Kidney (tissue), 13 donors: ENCODE measurements at regions not wholly inside any gene's neighbourhood (a gene's known extent, or its start where the extent isn't known, plus 50 kb on each side); places are given as distances from the start of the nearest gene placed in this dataset.
A peak's percentile ranks its signal among the peaks of the same experiment; 100 is the strongest.

ENCODE experiments used
- DNase-seq, 5 donors: peaks; one replicate each; pipeline ENCODE4 v3.0.0-alpha.2; 2013 to 2020
- FAIRE-seq: peaks from 2 replicates; lab custom pipeline; 2012; peaks lifted over from hg19 to GRCh38; lab: Jason Lieb, UNC
- H3K27ac ChIP-seq, 2 donors: one replicate each; pipeline ENCODE4 v1.7.0; 2013; ENCODE audit warnings: low read depth in 2 of 2, low read length in 2 of 2, inconsistent platforms in 1 of 2
- H3K27me3 ChIP-seq: one replicate; pipeline ENCODE4 v1.7.1; 2013; ENCODE audit warnings: low read length, inconsistent platforms; ENCODE audit not compliant: control insufficient read depth, insufficient read depth
- H3K36me3 ChIP-seq, 3 donors: one replicate each; pipeline versions ENCODE4 v1.7.0 to v1.7.1; 2013; ENCODE audit warnings: low read length in 3 of 3, control low read depth in 1 of 3, inconsistent platforms in 1 of 3; ENCODE audit not compliant: insufficient read depth in 3 of 3, control insufficient read depth in 2 of 3
- H3K4me1 ChIP-seq, 3 donors: one replicate each; pipeline versions ENCODE4 v1.7.0 to v1.7.1; 2013; ENCODE audit warnings: low read length in 3 of 3, inconsistent platforms in 1 of 3, low read depth in 1 of 3; ENCODE audit not compliant: control insufficient read depth in 2 of 3, insufficient read depth in 2 of 3
- H3K4me3 ChIP-seq, 3 donors: one replicate each; pipeline versions ENCODE4 v1.7.0 to v1.8.1; 2013; ENCODE audit warnings: low read length in 3 of 3, control low read depth in 1 of 3, inconsistent platforms in 1 of 3
- H3K9ac ChIP-seq, 3 donors: one replicate each; pipeline versions ENCODE4 v1.7.0 to v1.7.1; 2013; ENCODE audit warnings: low read length in 3 of 3, control low read depth in 1 of 3, inconsistent platforms in 1 of 3
- H3K9me3 ChIP-seq, 3 donors: one replicate each; pipeline versions ENCODE4 v1.7.0 to v1.7.1; 2013; ENCODE audit warnings: low read length in 3 of 3, control low read depth in 1 of 3, inconsistent platforms in 1 of 3; ENCODE audit not compliant: control insufficient read depth in 2 of 3, insufficient read depth in 1 of 3
- CTCF ChIP-seq: IDR thresholded peaks from 3 replicates; pipeline ENCODE4 v1.5.1; 2012; ENCODE audit warnings: mild to moderate bottlenecking, moderate library complexity, borderline replicate concordance; ENCODE audit not compliant: insufficient read depth; ENCODE audit errors: extremely low read depth
- intact Hi-C: fragments of 100-400 bp; cut with DNase I; formaldehyde crosslinking; loops from one replicate; pipeline ENCODE4 v1.11.1; 2022
- donor health status: control.
- donor health status: control.
- donor health status: control.
- donor health status: control.
- donor health status: control.
- donor health status: DM: yes; HTN: yes; CAD: no.
- donor health status: Normal renal cell carcinoma (clear cell type).

- DNase-seq (peak in 4 of 5 donors; percentile 61 to 73 (median 63)), FAIRE-seq (no peak)
- no peaks in the 10 kb centered on the region for H3K9me3 ChIP-seq
- TF ChIP-seq CTCF: no peak
- no peak overlapping the region for H3K9ac ChIP-seq
- H3K27me3 ChIP-seq: no peaks in the 10 kb centered on the region
- H3K4me3 ChIP-seq: no peak overlapping the region
- intact Hi-C loops: no loop called here
- no peaks in the 10 kb centered on the region for H3K36me3 ChIP-seq
- no peak overlapping the region for H3K27ac ChIP-seq
- H3K4me1 ChIP-seq: no peaks in the 10 kb centered on the region
Measured at GRCh38 chr2:228689053-228689452, 507.6 kb upstream of the SPHKAP start.

GRCh38 chr2:228688007-228688645 lies 506.6 kb upstream of the SPHKAP start:
- Histone ChIP-seq H3K4me3 (no peak overlapping the region), H3K9me3 (no peaks in the 10 kb centered on the region), H3K36me3 (no peaks in the 10 kb centered on the region), H3K27me3 (no peaks in the 10 kb centered on the region), H3K27ac (no peak overlapping the region), H3K4me1 (no peaks in the 10 kb centered on the region), H3K9ac (no peak overlapping the region)
- FAIRE-seq: no peak
- DNase-seq: peak in 2 of 5 donors; percentile 18 to 25
- no peak for TF ChIP-seq CTCF
- intact Hi-C loops: no loop called here

- Histone ChIP-seq H3K27me3 (no peaks in the 10 kb centered on the region), H3K36me3 (no peaks in the 10 kb centered on the region), H3K9ac (no peak overlapping the region), H3K4me3 (no peak overlapping the region), H3K4me1 (no peaks in the 10 kb centered on the region), H3K9me3 (no peaks in the 10 kb centered on the region), H3K27ac (no peak overlapping the region)
- FAIRE-seq (no peak), DNase-seq (no peak)
- TF ChIP-seq CTCF: no peak
- intact Hi-C loops: no loop called here
Measured at GRCh38 chr2:228681979-228682378, 500.5 kb upstream of the SPHKAP start.

GRCh38 chr2:228681426-228681825 lies 499.9 kb upstream of the SPHKAP start:
- Histone ChIP-seq H3K4me3 (no peak overlapping the region), H3K36me3 (no peaks in the 10 kb centered on the region), H3K4me1 (no peaks in the 10 kb centered on the region), H3K27me3 (no peaks in the 10 kb centered on the region), H3K9ac (no peak overlapping the region), H3K9me3 (no peaks in the 10 kb centered on the region), H3K27ac (no peak overlapping the region)
- peak in 2 of 5 donors; percentile 37 to 52 for DNase-seq
- no peak for FAIRE-seq
- no peak for TF ChIP-seq CTCF
- intact Hi-C loops: no loop called here
